ENCODE measurements at regions not wholly inside any gene's neighbourhood (a gene's known extent, or its start where the extent isn't known, plus 50 kb on each side); places are given as distances from the start of the nearest gene placed in this dataset.

GRCh38 chrX:150014525-150014924, 76.2 kb upstream of the EOLA2 start:
- DNase-seq, result no peak
- Histone ChIP-seq H3K9me3 (no peaks in the 10 kb centered on the region), H3K9ac (no peak overlapping the region), H2AFZ (ENCODE audit: low read depth) (no peak overlapping the region), H3K36me3 (replicated peaks in 1 of 2; ENCODE audit: control insufficient read depth in 1 of 2, insufficient read depth in 2 of 2, low read length in 1 of 2) (no peaks in the 10 kb centered on the region), H3K79me2 (ENCODE audit: insufficient read depth) (no peaks in the 10 kb centered on the region), H3K27ac (ENCODE audit: low read depth in 2 of 2, low read length in 1 of 2) (no peak overlapping the region), H3K4me3 (ENCODE audit: low read depth in 2 of 2, low read length in 1 of 2) (no peak overlapping the region), H3K4me1 (ENCODE audit: control insufficient read depth in 1 of 2, insufficient read depth in 2 of 2, low read depth in 1 of 2, low read length in 1 of 2) (no peaks in the 10 kb centered on the region; a peak in 1 of 4 replicates), H3F3A (replicated peaks; ENCODE audit: insufficient read depth) (no peaks in the 10 kb centered on the region), H4K20me1 (ENCODE audit: insufficient read depth) (no peaks in the 10 kb centered on the region), H3K27me3 (ENCODE audit: insufficient read depth) (no peaks in the 10 kb centered on the region), H3K4me2 (no peak overlapping the region), H3K9me2 (no peaks in the 10 kb centered on the region)
- WGBS (ENCODE audit: low lambda C conversion rate), result 36% methylated on average over 1 of the region's 1 CpG
- ChIA-PET POLR2A (no interaction called here), CTCF (no interaction called here)
- no peak for TF ChIP-seq SMC3 (IDR thresholded peaks at IDR 0.05; ENCODE audit: low read depth, low read length)
- no peak for TF ChIP-seq RAD21 (IDR thresholded peaks at IDR 0.05; ENCODE audit: low read length)
- TF ChIP-seq PBX3 (IDR thresholded peaks at IDR 0.05), result no peak
- no peak for TF ChIP-seq RXRA (IDR thresholded peaks at IDR 0.05; ENCODE audit: borderline replicate concordance, low read depth)
- no peak for TF ChIP-seq MEF2A (IDR thresholded peaks at IDR 0.05; ENCODE audit: borderline replicate concordance, low read depth)
- no peak for TF ChIP-seq TEAD4 (IDR thresholded peaks at IDR 0.05; ENCODE audit: borderline replicate concordance, insufficient read depth)
- no peak for TF ChIP-seq USF1 (IDR thresholded peaks at IDR 0.05; ENCODE audit: borderline replicate concordance, low read depth)

- DNase-seq, result no peak
Observed at GRCh38 chrX:150017868-150018267, 79.6 kb upstream of the EOLA2 start.

GRCh38 chrX:150018931-150019361, 80.7 kb upstream of the EOLA2 start:
- POLR2A ChIA-PET, result no interaction called here
- no peaks in the 10 kb centered on the region for H3K27me3 ChIP-seq (ENCODE audit: insufficient read depth)
- H3K36me3 ChIP-seq (replicated peaks in 1 of 2; ENCODE audit: control insufficient read depth in 1 of 2, insufficient read depth in 2 of 2, low read length in 1 of 2), result no peaks in the 10 kb centered on the region
- H3K4me2 ChIP-seq, result no peak overlapping the region
- no peaks in the 10 kb centered on the region for H3K79me2 ChIP-seq (ENCODE audit: insufficient read depth)
- H3K9ac ChIP-seq, result no peak overlapping the region
- WGBS (ENCODE audit: low lambda C conversion rate), result 54% methylated on average over 2 of the region's 2 CpGs
- H4K20me1 ChIP-seq (ENCODE audit: insufficient read depth), result no peaks in the 10 kb centered on the region
- CTCF ChIA-PET, result no interaction called here
- no peak overlapping the region for H2AFZ ChIP-seq (ENCODE audit: low read depth)
- no peaks in the 10 kb centered on the region for H3K9me2 ChIP-seq
- no peaks in the 10 kb centered on the region; a peak in 1 of 4 replicates for H3K4me1 ChIP-seq (ENCODE audit: control insufficient read depth in 1 of 2, insufficient read depth in 2 of 2, low read depth in 1 of 2, low read length in 1 of 2)
- no peaks in the 10 kb centered on the region for H3K9me3 ChIP-seq
- no peaks in the 10 kb centered on the region for H3F3A ChIP-seq (replicated peaks; ENCODE audit: insufficient read depth)
- no peak for DNase-seq
- H3K27ac ChIP-seq (ENCODE audit: low read depth in 2 of 2, low read length in 1 of 2), result no peak overlapping the region
- no peak overlapping the region for H3K4me3 ChIP-seq (ENCODE audit: low read depth in 2 of 2, low read length in 1 of 2)
- TF ChIP-seq YY1 (IDR thresholded peaks at IDR 0.05; ENCODE audit: low read depth), result no peak
- TF ChIP-seq RAD21 (IDR thresholded peaks at IDR 0.05; ENCODE audit: low read length), result no peak
- TF ChIP-seq MXI1 (IDR thresholded peaks at IDR 0.05; ENCODE audit: low read depth, low read length), result no peak
- TF ChIP-seq SIN3A (IDR thresholded peaks at IDR 0.05; ENCODE audit: borderline replicate concordance, low read depth, low read length), result no peak
- TF ChIP-seq IRF3 (IDR thresholded peaks at IDR 0.05; ENCODE audit: low read depth, low read length), result no peak
- TF ChIP-seq JUND (IDR thresholded peaks at IDR 0.05), result no peak
- no peak for TF ChIP-seq RFX5 (IDR thresholded peaks at IDR 0.05; ENCODE audit: low read length)
- no peak for TF ChIP-seq CTCF (IDR thresholded peaks at IDR 0.05)
- TF ChIP-seq FOXJ3 (CRISPR knock-in tag; IDR thresholded peaks at IDR 0.05), result no peak
- TF ChIP-seq EZH2phosphoT487 (IDR thresholded peaks at IDR 0.05; ENCODE audit: borderline replicate concordance, low read depth), result no peak

More at GRCh38 chrX:150017868-150018267, 79.6 kb upstream of the EOLA2 start:
- WGBS (ENCODE audit: low lambda C conversion rate), result 38% methylated on average over 1 of the region's 1 CpG
- no peaks in the 10 kb centered on the region for H3K27me3 ChIP-seq (ENCODE audit: insufficient read depth)
- no peaks in the 10 kb centered on the region for H3K9me2 ChIP-seq
- no peaks in the 10 kb centered on the region for H3K36me3 ChIP-seq (replicated peaks in 1 of 2; ENCODE audit: control insufficient read depth in 1 of 2, insufficient read depth in 2 of 2, low read length in 1 of 2)
- H3K9ac ChIP-seq, result no peak overlapping the region
- ChIA-PET CTCF (no interaction called here), POLR2A (no interaction called here)
- TF ChIP-seq SMC3 (IDR thresholded peaks at IDR 0.05; ENCODE audit: low read depth, low read length), result no peak
- no peak for TF ChIP-seq EZH2phosphoT487 (IDR thresholded peaks at IDR 0.05; ENCODE audit: borderline replicate concordance, low read depth)
- no peak for TF ChIP-seq FOXM1 (IDR thresholded peaks at IDR 0.05; ENCODE audit: low read depth)
- no peak for TF ChIP-seq MXI1 (IDR thresholded peaks at IDR 0.05; ENCODE audit: low read depth, low read length)
- no peak overlapping the region for H3K27ac ChIP-seq (ENCODE audit: low read depth in 2 of 2, low read length in 1 of 2)
- no peaks in the 10 kb centered on the region for H3F3A ChIP-seq (replicated peaks; ENCODE audit: insufficient read depth)
- H3K4me1 ChIP-seq (ENCODE audit: control insufficient read depth in 1 of 2, insufficient read depth in 2 of 2, low read depth in 1 of 2, low read length in 1 of 2), result no peaks in the 10 kb centered on the region; a peak in 1 of 4 replicates
- H4K20me1 ChIP-seq (ENCODE audit: insufficient read depth), result no peaks in the 10 kb centered on the region
- no peaks in the 10 kb centered on the region for H3K9me3 ChIP-seq
- no peak overlapping the region for H3K4me2 ChIP-seq
- H3K79me2 ChIP-seq (ENCODE audit: insufficient read depth), result no peaks in the 10 kb centered on the region
- no peak overlapping the region for H2AFZ ChIP-seq (ENCODE audit: low read depth)
- no peak overlapping the region for H3K4me3 ChIP-seq (ENCODE audit: low read depth in 2 of 2, low read length in 1 of 2)
